ELF-1 (cell line): ENCODE measurements at regions not wholly inside any gene's neighbourhood (a gene's known extent, or its start where the extent isn't known, plus 50 kb on each side); places are given as distances from the start of the nearest gene placed in this dataset.

Source experiments
- DNase-seq: peaks from one replicate; pipeline ENCODE4 v3.0.0-alpha.2; 2016; ENCODE audit warnings: low read depth, low spot score

DNA sequence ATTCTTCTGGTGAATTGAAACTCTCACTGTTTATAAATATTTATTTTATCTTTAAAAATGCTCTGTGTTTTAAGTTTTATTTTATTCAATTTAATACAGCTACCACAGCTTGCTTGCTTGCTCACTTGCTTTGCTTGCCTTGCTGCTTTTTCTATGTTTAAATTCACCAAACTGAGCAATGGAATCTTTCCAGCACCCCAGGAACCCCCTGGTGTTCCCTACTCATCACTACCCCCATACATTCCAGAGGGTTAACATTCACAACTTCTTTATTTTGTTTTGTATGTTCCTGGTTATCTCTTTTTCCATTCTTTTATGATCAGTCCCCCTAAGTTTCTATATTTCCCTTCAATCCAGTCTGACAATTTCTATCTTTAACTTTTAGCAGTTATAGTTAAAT, 166.5 kb upstream of the COL1A2 start:
- no peak for DNase-seq

DNA sequence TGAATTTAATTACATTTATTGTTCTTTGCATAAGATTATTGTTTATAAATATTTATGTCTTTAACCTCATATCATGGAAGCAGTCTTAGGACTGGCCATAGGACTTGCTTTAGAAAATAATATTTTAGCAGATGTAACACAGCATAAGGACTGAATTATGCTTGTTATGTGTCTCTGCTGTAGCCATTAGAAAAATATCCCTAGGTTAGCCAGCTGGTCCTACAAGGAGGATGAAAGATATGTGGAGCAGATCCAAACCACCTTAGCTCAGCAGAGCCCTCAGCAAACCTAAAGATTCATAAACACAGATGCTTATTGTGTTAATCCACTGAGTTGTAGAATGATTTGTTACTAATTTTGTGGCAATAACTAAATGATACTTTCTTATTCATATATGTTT, 166.0 kb upstream of the COL1A2 start:
- DNase-seq: no peak

DNA sequence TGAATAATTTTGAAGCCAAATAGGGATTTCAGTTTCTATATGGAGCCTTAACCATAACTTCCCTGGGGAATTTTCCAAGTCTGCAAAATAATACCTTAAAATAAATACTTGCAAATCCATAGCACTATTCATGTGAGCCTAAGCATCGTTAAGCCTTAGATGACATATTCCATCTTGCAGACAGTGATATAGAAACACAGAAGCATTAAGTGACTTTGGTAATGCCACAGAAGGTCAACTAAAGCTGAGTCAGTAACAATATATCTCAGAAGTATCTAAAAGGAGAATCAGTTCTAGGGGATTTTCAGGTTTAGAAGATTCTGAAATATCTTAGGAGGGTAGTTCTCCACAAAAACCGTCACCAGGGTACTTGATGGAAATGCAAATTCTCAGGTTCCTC, 163.4 kb upstream of the COL1A2 start:
- no peak for DNase-seq

DNA sequence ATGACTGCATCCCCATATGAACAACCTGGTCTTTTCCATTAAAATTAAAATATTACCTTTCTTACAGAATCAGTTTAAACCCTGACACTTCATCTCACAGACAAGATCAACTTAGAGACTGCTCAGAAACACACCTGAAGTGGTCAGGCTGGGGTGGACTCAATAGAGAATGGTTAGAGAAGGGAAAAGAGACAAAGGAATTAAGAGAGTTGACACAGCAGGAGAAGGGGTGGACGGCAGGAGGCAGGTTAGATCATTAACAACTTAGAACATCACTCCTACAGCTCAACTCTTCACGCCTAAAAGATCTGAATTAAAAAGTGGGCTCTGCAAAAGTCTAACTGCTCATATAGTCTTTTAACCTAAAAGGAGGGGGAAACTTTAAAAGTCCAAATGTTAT, 157.7 kb upstream of the COL1A2 start:
- no peak for DNase-seq

DNA sequence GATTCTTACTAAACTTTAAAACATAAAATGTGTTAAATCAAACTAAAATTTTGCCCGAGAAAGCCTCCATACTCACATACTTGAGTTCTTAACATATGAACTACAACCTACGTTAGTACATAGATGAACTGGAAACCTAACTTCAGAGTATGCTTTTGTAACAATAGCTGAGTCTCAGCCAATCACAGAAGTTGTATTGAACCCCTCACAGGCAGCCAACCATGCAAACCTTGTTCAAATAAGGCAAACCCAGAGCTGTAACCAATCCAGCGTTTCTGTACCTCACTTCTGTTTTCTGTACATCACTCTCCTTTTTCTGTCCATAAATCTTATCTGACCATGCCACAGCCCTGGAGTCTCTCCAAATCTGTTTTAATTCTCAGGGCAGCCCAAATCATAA, 157.3 kb upstream of the COL1A2 start:
- no peak for DNase-seq

GRCh38 chr7:94239661-94240234, 154.9 kb upstream of the COL1A2 start:
- DNase-seq: peak; percentile 27

DNA sequence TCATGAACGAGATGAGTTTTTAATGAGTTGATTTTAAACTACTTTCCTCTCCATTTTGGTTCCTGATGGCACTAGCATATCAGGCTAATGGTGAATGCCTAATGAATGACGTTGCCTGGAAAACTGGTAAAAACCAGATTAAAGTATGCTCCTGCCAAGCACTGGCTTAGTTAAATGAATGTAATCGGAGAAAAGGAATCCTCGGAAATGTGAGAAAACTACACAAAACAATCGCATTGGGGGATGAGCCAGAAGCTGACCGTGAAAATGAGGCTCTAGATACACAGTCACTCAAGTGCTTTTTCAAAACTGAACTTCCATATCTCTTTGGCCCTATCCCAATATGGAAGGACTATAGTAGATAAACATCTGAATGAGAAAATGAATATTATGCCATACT, 153.8 kb upstream of the COL1A2 start:
- DNase-seq: no peak

GRCh38 chr7:94241402-94241925, 153.2 kb upstream of the COL1A2 start:
- DNase-seq: no peak

DNA sequence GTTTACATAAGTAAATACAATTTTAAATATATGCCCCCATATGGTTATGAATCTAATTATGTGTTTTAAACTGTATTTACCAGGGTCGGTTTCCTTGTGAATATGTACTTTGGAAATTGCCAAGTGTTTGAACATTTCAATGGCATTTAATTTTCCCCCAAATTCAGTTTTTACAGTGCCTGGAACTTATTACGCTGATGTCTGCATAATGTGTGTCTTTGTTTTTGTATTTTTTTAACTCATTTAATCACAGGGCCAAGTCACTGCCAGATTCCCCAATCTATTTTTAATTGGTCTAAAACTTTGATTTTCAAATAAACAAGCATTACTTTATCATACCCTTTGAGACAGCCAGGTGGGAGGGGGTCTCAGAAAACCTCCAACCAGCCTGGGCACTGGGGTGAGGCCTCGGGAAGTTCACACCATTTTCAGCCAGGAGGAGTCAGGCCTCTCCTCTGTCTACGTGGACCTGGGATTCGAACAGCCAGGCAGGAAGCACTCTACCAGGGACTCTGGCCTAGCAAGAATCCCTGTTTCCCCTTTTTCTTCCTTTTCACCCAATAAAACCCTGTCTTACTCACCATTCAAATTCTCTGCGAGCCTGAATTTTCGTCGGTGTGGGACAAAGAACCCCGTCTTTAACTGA, 151.5 kb upstream of the COL1A2 start:
- peak; percentile 10 for DNase-seq

DNA sequence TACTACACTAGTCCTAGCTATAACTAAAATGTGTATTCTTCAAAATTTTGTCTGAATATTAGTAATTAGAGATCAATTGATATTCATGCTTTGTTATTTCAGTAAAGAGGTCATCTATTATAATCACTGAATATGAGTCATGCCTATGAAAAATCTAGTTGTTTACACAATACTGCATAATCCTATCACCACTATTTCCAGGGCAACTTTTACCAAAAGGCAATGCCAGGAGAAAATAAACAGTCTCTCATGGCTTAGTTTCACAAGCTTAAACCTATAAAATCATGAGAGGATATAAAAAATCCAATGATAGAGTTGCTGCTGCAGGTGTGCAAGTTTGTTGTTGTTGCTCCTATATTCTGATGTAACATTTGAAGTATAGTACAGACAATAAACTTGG, 149.9 kb upstream of the COL1A2 start:
- no peak for DNase-seq

GRCh38 chr7:94245500-94245899, 149.2 kb upstream of the COL1A2 start:
- DNase-seq: no peak

DNA sequence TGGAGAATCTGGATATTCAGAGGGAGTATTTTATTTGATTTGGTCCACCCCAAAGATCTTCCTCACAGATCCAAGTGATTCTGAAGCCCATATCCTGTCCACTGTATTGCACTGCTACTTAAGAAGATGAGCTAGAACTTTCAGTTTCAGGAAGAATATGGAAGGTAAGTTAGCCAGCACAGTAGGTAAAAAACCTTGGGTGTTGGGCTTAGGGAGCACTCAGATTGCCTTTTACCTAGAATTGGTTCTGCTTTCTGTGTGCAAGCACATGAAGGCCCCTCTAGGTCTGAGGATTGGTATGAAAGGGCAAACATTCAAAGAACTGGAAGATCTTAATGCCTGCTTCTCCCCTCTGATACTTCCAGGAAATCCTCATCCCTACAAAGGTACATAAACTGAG, 146.7 kb upstream of the COL1A2 start:
- DNase-seq: no peak

DNA sequence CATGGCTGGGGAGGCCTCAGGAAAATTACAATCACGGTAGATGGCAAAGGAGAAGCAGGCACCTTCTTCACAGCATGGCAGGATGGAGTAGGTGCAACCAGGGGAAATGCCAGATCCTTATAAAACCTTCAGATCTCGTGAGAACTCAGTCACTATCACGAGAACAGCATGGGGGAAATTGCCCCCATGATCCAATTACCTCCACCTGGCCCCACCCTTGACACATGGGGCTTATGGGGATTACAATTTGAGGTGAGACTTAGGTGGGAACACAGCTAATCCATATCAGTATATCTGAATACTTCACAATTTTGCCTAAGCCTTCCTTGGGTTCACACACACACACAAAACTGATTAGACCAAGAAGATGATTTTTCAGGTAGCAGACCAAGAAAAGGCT, 145.1 kb upstream of the COL1A2 start:
- no peak for DNase-seq

GRCh38 chr7:94250124-94250523, 144.6 kb upstream of the COL1A2 start:
- DNase-seq: no peak

DNA sequence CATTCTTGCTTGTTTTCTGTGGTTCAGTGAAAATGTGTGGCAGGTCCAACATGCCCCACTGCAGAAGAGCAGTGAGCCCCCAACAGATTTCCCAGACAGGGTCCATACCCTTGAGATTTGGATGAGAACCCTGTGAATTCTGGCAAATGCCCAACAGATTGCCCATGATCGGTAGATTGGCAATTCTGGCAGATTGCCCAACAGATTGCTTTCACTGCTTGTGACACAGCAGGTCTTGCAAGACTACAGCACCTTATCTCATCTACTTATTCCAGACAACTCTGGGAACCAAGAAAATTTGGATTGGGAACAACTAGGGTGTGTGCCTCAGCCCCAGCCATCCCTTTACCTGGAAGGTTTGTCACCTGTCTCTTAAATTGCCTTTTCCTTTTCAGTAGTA, 143.7 kb upstream of the COL1A2 start:
- DNase-seq: no peak

- no peak for DNase-seq
These were observed 142.6 kb upstream of the COL1A2 start for GRCh38 chr7:94252124-94252523.

- DNase-seq: no peak
These were observed 141.7 kb upstream of the COL1A2 start for GRCh38 chr7:94252971-94253370.

DNA sequence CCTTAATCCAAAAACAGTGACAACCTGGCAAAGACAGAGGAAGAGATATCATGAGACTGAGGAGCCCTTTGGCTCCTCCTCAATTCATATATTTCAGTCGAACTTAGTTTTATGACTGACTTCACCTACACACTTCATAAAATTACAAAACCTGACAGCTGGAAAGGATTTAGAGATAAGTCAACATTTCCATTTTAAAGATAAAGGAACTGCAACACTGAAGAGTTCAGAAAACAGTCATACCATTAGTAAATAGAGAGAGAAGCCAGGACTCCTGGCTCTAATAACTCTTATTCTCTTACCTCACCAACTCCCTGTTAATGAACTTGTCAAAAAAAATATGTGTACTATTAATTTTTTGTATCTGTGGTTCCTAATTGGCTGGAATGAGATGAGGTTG, 141.0 kb upstream of the COL1A2 start:
- DNase-seq: no peak

DNA sequence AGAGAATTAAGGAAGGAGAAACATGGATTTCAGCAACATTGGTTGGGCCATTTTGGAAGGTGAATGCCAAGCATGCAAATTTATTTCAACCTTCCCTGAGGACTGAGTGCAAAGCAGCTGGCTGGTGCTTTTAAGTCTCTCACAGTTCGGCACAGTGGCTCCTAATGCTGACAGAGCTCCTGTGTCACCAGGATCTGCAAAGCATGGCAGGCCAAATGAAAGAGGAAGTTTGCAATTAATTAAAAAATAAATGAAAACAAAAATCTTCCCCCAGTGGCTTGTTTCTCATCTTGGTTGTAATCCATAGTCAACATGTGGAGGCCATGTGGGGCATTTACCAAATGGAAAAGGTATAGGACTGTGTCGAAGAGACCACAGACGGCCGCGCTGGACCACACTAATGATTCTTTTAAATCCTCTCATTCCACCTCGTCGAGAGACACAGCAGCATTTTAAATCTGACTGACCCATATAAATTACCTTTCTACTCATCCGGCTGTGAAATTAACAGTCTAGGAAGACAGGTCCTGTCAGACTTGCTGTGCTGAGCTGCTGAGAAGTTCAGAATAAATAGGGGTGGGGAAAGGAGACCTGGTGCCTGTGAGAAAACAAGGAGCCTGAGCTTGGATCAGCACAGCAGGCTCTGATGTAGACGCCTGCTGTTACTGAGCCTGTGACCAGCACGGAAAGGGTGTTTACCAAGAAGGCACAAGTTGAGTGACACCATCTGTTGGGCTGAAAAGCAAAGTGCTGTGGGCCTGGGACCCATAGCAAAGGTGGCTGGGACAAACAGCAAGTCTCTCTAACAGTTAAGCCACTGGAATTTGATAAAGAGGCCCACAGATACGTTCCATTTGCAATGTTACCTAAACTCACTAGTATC, 136.0 kb upstream of the COL1A2 start:
- peak; percentile 64 for DNase-seq

- no peak for DNase-seq
These were observed 133.6 kb upstream of the COL1A2 start for GRCh38 chr7:94261067-94261466.

GRCh38 chr7:94264756-94265155, 129.9 kb upstream of the COL1A2 start:
- DNase-seq: no peak

DNA sequence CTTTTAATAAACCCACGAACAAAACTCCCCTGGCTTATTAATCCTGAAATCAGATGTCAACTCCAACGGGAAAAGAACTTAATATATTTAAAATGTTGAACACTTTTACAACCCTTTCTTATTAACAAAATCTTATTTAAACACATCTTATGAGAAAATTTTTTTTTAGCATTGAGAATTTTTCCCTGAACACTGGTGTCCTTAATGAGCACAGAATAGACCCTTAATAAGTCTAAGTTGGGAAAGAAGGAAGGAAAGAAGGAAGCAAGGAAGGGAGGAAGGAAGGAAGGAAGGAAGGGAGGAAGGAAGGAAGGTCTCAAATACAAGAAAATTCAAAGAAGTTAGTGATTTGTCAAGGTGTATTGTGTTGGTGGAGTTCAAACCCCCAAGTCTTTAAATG, 129.2 kb upstream of the COL1A2 start:
- DNase-seq: no peak

DNA sequence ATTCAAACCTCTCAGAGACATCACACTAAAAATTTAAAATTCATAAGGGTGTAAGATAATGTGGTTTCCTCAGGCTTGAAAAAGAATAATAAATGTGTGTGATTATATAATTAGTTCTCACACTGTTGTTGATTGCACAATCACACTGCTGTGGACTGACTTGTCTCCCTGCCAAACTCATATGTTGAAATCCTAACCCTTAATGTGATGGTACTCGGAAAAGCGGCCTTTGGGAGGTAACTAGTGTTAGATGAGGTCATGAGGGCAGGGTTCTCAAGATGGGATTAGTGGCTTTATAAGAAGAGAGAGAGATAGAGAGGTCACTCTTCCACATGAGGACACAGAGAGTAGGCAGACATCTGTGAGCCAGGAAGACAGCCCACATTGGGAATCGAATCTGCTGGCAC, 128.5 kb upstream of the COL1A2 start:
- no peak for DNase-seq
